NT2/D1 (cell line): ENCODE measurements at regions not wholly inside any gene's neighbourhood (a gene's known extent, or its start where the extent isn't known, plus 50 kb on each side); places are given as distances from the start of the nearest gene placed in this dataset.
A peak's percentile ranks its signal among the peaks of the same experiment; 100 is the strongest.
"Not testable (repeated sequence)": the region's sequence is repeated elsewhere in the genome, so short reads cannot be mapped to it uniquely, and the experiment has no call there.

ENCODE experiments used
- DNase-seq: peaks from one replicate; pipeline ENCODE4 v3.0.0-alpha.2; 2011; ENCODE audit warnings: low read depth, low spot score
- H3K27me3 ChIP-seq: 2 replicates; pipeline ENCODE4 v1.6.0; 2011; ENCODE audit warnings: mild to moderate bottlenecking; ENCODE audit not compliant: insufficient read length, insufficient read depth
- H3K36me3 ChIP-seq: 2 replicates; pipeline ENCODE4 v1.6.1; 2011; ENCODE audit warnings: mild to moderate bottlenecking, low read length, mixed read lengths; ENCODE audit not compliant: insufficient read depth, insufficient read length
- H3K4me1 ChIP-seq: 2 replicates; pipeline ENCODE4 v1.5.1; 2011; ENCODE audit not compliant: insufficient read depth, insufficient read length
- H3K4me3 ChIP-seq: 2 replicates; pipeline ENCODE4 v1.5.1; 2011; ENCODE audit warnings: low read depth; ENCODE audit not compliant: insufficient read length
- H3K9ac ChIP-seq: 2 replicates; pipeline ENCODE4 v1.6.0; 2011; ENCODE audit warnings: low read depth; ENCODE audit not compliant: insufficient read length
- H3K9me3 ChIP-seq: 2 replicates; pipeline ENCODE4 v1.5.1; 2011; ENCODE audit warnings: mild to moderate bottlenecking, low read length; ENCODE audit not compliant: insufficient read depth
- SUZ12 ChIP-seq: IDR thresholded peaks from 2 replicates; pipeline ENCODE4 v1.6.1; 2011; ENCODE audit not compliant: insufficient read length, insufficient read depth; ENCODE audit errors: extremely low read depth
- YY1 ChIP-seq: IDR thresholded peaks from 2 replicates; pipeline ENCODE4 v1.6.1; 2011; ENCODE audit not compliant: insufficient read length, insufficient read depth
- ZNF274 ChIP-seq: IDR thresholded peaks from 2 replicates; pipeline ENCODE4 v1.6.1; 2011; ENCODE audit warnings: mild to moderate bottlenecking, low read depth, low read length

DNA sequence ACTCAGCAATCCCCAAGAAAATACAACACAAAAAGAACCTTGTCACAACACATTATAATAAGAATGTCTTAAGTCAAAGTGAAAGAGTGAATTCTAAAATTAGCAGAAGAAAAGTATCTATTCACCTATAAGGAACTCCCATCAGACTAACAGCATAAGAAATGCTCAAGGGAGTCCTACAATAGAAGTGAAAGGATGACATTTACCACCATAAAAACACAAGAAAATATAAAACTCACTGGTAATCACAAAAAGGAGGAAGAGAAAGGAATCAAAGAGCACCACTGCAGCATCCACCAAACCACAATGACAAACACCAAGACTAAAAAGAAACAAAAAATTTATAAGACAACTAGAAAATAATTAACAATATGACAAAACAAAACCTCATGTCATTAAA is 257.0 kb upstream of the AGTR2 start:
- Histone ChIP-seq H3K27me3 (no peaks in the 10 kb centered on the region), H3K9me3 (peaks cover 15% of the 10 kb centered on the region), H3K4me1 (no peaks in the 10 kb centered on the region), H3K9ac (no peak overlapping the region), H3K36me3 (no peaks in the 10 kb centered on the region), H3K4me3 (no peak overlapping the region)
- no peak for DNase-seq
- TF ChIP-seq YY1, result no peak
- no peak for TF ChIP-seq SUZ12
- TF ChIP-seq ZNF274, result no peak

DNA sequence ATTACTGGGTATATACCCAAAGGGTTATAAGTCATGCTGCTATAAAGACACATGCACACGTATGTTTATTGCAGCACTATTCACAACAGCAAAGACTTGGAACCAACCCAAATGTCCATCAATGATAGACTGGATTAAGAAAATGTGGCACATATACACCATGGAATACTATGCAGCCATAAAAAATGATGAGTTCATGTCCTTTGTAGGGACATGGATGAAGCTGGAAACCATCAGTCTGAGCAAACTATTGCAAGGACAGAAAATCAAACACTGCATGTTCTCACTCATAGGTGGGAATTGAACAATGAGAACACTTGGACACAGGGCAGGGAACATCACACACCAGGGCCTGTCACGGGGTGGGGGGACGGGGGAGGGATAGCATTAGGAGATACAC is 254.9 kb upstream of the AGTR2 start:
- not testable (repeated sequence) for H3K4me1 ChIP-seq, H3K9ac ChIP-seq, H3K4me3 ChIP-seq, DNase-seq, H3K36me3 ChIP-seq, H3K27me3 ChIP-seq
- H3K9me3 ChIP-seq, result peaks cover 12% of the 10 kb centered on the region

DNA sequence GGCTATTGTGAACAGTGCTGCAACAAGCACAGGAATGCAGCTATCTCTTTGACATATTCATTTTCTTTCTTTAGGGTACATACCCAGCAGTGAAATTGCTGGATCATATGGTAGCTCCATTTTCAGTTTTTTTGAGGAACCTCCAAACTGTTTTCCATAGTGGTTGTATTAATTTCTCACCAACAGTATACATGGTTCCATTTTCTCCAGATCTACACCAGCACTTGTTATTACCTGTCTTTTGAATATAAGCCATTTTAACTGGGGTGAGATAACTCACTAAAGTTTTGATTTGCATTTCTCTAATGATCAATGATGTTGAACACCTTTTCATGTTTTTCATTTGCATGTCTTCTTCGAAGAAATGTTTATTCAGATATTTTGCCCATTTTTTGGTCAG is 241.1 kb upstream of the AGTR2 start:
- no peaks in the 10 kb centered on the region for H3K27me3 ChIP-seq
- no peaks in the 10 kb centered on the region for H3K4me1 ChIP-seq
- H3K9me3 ChIP-seq, result peaks cover 33% of the 10 kb centered on the region
- peaks cover under 1% of the 10 kb centered on the region for H3K36me3 ChIP-seq
- no peak overlapping the region for H3K4me3 ChIP-seq
- no peak for DNase-seq
- no peak overlapping the region for H3K9ac ChIP-seq
- no peak for TF ChIP-seq ZNF274

DNA sequence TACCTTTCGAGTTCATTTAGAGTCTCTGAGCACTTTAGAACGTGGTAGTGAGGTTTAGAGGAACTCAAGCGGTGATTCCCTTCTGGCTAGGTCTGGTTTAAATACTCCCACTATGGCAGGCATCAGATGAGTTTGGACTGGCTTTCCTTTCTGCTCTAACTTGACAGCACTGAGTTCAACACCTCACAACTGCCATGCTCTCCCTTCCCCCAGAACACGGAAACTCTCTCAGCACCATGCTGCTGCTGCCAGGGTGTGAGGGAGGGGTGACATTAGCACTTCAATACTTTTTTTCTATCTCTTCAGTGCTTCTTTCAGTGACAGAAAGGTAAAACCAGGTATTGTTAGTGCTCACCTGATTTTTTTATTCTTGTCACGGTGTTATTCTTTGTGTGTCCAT is 234.5 kb upstream of the AGTR2 start:
- DNase-seq, result no peak
- Histone ChIP-seq H3K9me3 (peaks cover 6% of the 10 kb centered on the region; the same call in 1 of the 2 replicates), H3K4me1 (no peaks in the 10 kb centered on the region), H3K9ac (no peak overlapping the region), H3K36me3 (peaks cover 29% of the 10 kb centered on the region), H3K27me3 (no peaks in the 10 kb centered on the region), H3K4me3 (no peak overlapping the region)
- TF ChIP-seq YY1, result no peak
- no peak for TF ChIP-seq ZNF274
- TF ChIP-seq SUZ12, result no peak

DNA sequence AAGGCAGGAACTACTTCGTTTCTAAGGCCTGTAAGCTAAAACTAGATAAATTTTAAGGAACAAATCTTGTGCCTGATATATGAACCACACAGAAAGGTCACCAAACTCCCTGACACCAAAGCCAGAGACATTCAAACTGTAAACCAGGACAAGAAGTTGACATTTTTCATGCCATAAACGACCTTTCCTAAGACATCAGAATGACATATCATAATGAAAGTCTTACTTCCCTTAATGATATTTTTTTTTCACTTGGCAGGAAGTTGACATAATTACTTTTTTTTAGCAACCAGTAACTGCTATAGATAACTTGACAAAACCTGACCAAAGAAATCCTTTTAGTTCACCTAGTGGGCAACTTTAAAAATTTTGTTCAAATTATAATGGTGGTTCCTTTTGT is 231.5 kb upstream of the AGTR2 start:
- H3K9ac ChIP-seq, result no peak overlapping the region
- H3K9me3 ChIP-seq, result peaks cover 6% of the 10 kb centered on the region; the same call in 1 of the 2 replicates
- H3K4me1 ChIP-seq, result no peaks in the 10 kb centered on the region
- DNase-seq, result no peak
- no peak overlapping the region for H3K4me3 ChIP-seq
- no peaks in the 10 kb centered on the region for H3K27me3 ChIP-seq
- TF ChIP-seq YY1, result no peak
- TF ChIP-seq ZNF274, result no peak
- no peak for TF ChIP-seq SUZ12
- peaks cover 43% of the 10 kb centered on the region for H3K36me3 ChIP-seq

DNA sequence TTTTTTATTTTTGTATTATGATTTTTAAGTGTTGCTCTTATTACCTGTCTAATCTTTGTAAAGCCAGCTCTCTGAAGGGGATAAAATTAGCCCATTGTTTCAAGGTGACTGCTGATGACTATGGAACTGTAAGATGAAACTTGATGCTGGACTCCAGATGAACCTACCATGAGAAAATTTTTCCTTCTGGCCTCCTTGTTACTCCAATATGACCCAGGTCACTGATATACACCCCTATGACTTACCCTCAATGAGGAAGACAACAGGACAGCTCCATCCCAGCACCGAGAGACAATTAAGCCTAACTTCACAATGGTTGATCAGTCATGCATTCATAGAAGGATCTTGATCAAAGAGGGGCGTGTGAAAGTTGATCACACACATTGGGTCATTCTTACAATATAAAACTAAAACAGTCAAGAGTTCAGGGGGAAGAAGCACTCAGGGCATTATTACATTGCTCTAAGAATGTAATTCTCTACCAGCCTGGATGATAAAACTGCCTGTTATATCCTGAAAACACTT is 230.8 kb upstream of the AGTR2 start:
- H3K4me3 ChIP-seq, result no peak overlapping the region
- no peak for DNase-seq

DNA sequence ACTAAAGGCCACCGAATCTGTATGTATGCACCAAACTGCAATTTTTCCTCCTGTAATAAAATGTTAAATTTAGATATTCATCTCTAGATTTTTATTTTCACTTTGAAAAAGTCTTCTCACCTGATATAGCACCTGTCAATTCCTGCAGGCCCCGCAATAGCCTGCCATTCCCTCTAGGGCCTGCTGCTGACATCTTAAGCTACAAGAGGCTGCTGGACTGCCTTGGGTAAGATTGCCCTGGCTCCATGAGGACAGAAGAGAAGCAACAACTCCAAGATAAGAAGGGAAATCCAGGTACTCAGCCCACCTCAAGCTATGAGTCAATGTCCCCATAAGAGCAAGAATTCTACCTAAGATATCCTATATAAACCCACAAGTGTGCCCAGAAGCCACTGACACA is 230.2 kb upstream of the AGTR2 start:
- no peak for DNase-seq

More for the DNA sequence above, 230.8 kb upstream of the AGTR2 start:
- H3K4me1 ChIP-seq, result no peaks in the 10 kb centered on the region
- no peak overlapping the region for H3K9ac ChIP-seq
- H3K9me3 ChIP-seq, result peaks cover 6% of the 10 kb centered on the region; the same call in 1 of the 2 replicates
- no peaks in the 10 kb centered on the region for H3K27me3 ChIP-seq
- TF ChIP-seq ZNF274 (no peak), SUZ12 (no peak), YY1 (no peak)
- H3K36me3 ChIP-seq, result peaks cover 41% of the 10 kb centered on the region

DNA sequence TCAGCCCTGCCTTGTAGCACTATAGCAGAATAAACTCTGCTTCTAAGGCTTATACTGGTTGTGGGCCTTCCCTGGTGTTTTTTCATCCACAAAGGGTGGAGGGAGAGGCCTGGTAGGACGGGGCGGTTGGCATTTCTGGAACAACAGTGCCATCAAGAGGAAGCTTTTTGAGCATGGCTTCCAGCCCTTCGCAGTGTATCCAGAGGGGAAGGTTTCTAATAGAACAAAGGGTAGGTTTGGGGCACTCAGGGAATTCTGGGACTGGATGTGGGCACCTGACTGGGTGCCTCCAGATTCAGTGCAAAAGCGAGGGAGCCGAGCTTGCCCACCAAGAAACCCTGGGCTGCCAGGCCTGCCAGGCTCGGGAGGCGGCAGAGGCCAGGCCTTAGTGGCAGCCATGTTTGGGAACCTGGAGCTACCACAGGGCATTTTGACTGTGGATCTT is 229.6 kb upstream of the AGTR2 start:
- Histone ChIP-seq H3K27me3 (no peaks in the 10 kb centered on the region), H3K4me3 (no peak overlapping the region), H3K36me3 (peaks cover 33% of the 10 kb centered on the region), H3K4me1 (no peaks in the 10 kb centered on the region), H3K9me3 (peaks cover 6% of the 10 kb centered on the region; the same call in 1 of the 2 replicates), H3K9ac (no peak overlapping the region)
- peak; percentile 59 for DNase-seq
- TF ChIP-seq ZNF274 (no peak), SUZ12 (no peak), YY1 (no peak)

More for the DNA sequence above, 230.2 kb upstream of the AGTR2 start:
- H3K4me3 ChIP-seq, result no peak overlapping the region
- no peak overlapping the region for H3K9ac ChIP-seq
- peaks cover 6% of the 10 kb centered on the region; the same call in 1 of the 2 replicates for H3K9me3 ChIP-seq
- no peaks in the 10 kb centered on the region for H3K4me1 ChIP-seq
- H3K36me3 ChIP-seq, result peaks cover 39% of the 10 kb centered on the region
- TF ChIP-seq ZNF274 (no peak), YY1 (no peak), SUZ12 (no peak)
- H3K27me3 ChIP-seq, result no peaks in the 10 kb centered on the region
